Calu3 (cell line): ENCODE measurements at regions not wholly inside any gene's neighbourhood (a gene's known extent, or its start where the extent isn't known, plus 50 kb on each side); places are given as distances from the start of the nearest gene placed in this dataset.

Experiments used
- BruUV-seq: library from RNA; stranded (reverse); fragments of 400-500 nt; replicated peaks from 2 replicates; lab custom pipeline; 2021; lab: Mats Ljungman, UMichigan
- CTCF ChIA-PET: fragments of 300-600 bp; sonication (Branson Sonifier 250); formaldehyde crosslinking; loops from one replicate; lab custom pipeline; 2022; ENCODE audit warnings: antibody characterized with exemption; lab: Charles Lee
- DNase-seq: peaks from one replicate; pipeline ENCODE4 v3.0.0; 2022
- H3K27ac Mint-ChIP-seq: one replicate; pipeline ENCODE4 v1.8.0; 2022; ENCODE audit warnings: mixed read lengths; ENCODE audit not compliant: unreplicated experiment
- H3K27me3 Mint-ChIP-seq: one replicate; pipeline ENCODE4 v1.8.0; 2022; ENCODE audit warnings: mixed read lengths; ENCODE audit not compliant: unreplicated experiment
- H3K36me3 Mint-ChIP-seq: one replicate; pipeline ENCODE4 v1.8.0; 2022; ENCODE audit warnings: mild to moderate bottlenecking, moderate library complexity, mixed read lengths; ENCODE audit not compliant: insufficient read depth, unreplicated experiment
- H3K4me1 Mint-ChIP-seq: one replicate; pipeline ENCODE4 v1.8.0; 2022; ENCODE audit warnings: mild to moderate bottlenecking, low read depth, mixed read lengths; ENCODE audit not compliant: unreplicated experiment
- H3K4me3 Mint-ChIP-seq: one replicate; pipeline ENCODE4 v1.8.0; 2022; ENCODE audit warnings: mild to moderate bottlenecking, low read depth, moderate library complexity, mixed read lengths; ENCODE audit not compliant: unreplicated experiment
- H3K9me3 Mint-ChIP-seq: one replicate; pipeline ENCODE4 v1.8.0; 2022; ENCODE audit warnings: low read depth, mixed read lengths; ENCODE audit not compliant: unreplicated experiment
- intact Hi-C: fragments of 100-400 bp; cut with micrococcal nuclease; formaldehyde crosslinking; loops from one replicate; pipeline ENCODE4 v1.10.0; 2022; ENCODE audit not compliant: unreplicated experiment
- TF ChIP-seq, protein P1 (sequence below): fragments of 200-600 bp; IDR thresholded peaks from one replicate; pipeline ENCODE4 v1.8.0; 2022; ENCODE audit warnings: antibody characterized with exemption; ENCODE audit not compliant: unreplicated experiment

DNA sequence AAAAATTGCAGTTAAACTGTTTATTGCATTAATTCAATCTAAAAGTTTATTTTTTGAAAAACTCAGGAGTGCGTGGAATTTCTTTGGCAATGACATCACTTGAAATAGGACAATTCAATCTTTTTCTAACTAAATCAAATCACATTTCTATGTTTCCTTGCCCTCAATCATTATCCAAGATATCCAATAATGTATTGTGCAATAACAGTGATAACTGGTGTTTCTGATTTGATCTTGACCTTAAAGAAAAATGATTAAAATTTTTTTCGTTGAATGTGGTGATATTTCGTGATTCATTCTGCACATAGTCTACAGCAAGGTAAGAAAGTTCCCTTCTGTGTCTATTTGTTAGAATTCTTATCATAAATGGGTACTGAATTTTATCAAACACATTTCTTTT, 163.2 kb downstream of the SPCS3 start:
- H3K9me3 Mint-ChIP-seq: no peaks in the 10 kb centered on the region
- H3K36me3 Mint-ChIP-seq: no peaks in the 10 kb centered on the region
- H3K27me3 Mint-ChIP-seq: no peaks in the 10 kb centered on the region
- H3K4me3 Mint-ChIP-seq: no peak overlapping the region
- H3K27ac Mint-ChIP-seq: no peak overlapping the region
- no peaks in the 10 kb centered on the region for H3K4me1 Mint-ChIP-seq
- intact Hi-C loops: no loop called here
- DNase-seq: no peak
- CTCF ChIA-PET: no interaction called here
- TF ChIP-seq, protein P1, sequence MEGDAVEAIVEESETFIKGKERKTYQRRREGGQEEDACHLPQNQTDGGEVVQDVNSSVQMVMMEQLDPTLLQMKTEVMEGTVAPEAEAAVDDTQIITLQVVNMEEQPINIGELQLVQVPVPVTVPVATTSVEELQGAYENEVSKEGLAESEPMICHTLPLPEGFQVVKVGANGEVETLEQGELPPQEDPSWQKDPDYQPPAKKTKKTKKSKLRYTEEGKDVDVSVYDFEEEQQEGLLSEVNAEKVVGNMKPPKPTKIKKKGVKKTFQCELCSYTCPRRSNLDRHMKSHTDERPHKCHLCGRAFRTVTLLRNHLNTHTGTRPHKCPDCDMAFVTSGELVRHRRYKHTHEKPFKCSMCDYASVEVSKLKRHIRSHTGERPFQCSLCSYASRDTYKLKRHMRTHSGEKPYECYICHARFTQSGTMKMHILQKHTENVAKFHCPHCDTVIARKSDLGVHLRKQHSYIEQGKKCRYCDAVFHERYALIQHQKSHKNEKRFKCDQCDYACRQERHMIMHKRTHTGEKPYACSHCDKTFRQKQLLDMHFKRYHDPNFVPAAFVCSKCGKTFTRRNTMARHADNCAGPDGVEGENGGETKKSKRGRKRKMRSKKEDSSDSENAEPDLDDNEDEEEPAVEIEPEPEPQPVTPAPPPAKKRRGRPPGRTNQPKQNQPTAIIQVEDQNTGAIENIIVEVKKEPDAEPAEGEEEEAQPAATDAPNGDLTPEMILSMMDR: no peak
- no TSS peak for BruUV-seq

DNA sequence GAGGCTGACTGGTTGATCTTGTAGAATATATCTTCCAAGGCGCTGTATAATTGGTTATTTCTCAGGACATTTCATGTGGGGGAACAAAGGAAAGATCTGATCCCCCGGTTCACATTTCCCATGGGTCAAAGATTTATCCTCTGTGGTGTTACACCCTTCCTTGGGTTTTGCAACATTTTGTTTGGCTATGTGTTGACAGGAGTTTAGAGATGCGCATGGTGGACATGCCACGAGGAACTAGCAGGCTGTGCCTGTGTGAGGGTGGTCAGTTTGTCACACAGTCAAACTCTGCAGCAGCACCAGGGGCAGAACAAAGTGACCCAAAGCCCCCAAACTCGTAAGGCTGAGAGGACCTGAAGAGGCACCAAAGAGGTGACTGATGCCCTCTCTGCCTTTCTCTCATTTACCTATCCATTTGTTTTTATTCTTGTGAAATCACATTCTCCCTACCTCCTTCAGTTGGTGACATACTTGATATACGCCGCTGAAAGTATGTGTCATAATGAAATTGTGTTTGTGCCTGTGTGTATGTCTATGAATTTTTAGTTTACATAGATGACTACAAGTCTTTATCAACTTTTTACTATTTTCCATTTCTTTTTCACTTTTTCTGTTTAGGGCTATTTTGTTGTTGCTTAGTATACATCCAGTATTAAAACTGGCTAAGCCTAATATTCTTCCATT, 164.7 kb downstream of the SPCS3 start:
- Mint-ChIP-seq H3K4me3 (no peak overlapping the region), H3K9me3 (no peaks in the 10 kb centered on the region), H3K4me1 (no peaks in the 10 kb centered on the region), H3K27ac (no peak overlapping the region), H3K36me3 (no peaks in the 10 kb centered on the region), H3K27me3 (no peaks in the 10 kb centered on the region)
- BruUV-seq: no TSS peak
- TF ChIP-seq, protein P1: no peak
- intact Hi-C loops: no loop called here
- DNase-seq: no peak
- CTCF ChIA-PET: no interaction called here

DNA sequence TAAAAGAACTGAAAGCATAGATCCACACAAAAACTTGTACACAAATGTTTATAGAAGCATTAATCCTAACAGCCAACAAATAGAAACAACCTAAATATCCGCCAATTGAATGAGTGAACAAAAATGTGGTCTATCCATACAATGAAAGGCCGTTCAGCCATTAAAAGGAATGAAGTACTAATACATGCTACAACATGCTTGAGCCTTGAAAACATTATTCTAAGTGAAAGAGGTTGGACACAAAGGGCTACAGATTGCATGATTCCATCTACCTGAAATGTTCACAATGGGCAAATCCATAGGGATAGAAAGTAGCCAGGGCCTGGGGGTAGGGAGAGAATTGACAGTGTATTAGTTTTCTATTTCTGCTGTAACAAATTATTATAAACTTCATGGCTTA, 169.2 kb downstream of the SPCS3 start:
- BruUV-seq: no TSS peak
- Mint-ChIP-seq H3K27ac (no peak overlapping the region), H3K4me1 (no peaks in the 10 kb centered on the region), H3K27me3 (no peaks in the 10 kb centered on the region), H3K9me3 (no peaks in the 10 kb centered on the region), H3K4me3 (no peak overlapping the region), H3K36me3 (no peaks in the 10 kb centered on the region)
- intact Hi-C loops: no loop called here
- CTCF ChIA-PET: no interaction called here
- DNase-seq: no peak
- TF ChIP-seq, protein P1: no peak

DNA sequence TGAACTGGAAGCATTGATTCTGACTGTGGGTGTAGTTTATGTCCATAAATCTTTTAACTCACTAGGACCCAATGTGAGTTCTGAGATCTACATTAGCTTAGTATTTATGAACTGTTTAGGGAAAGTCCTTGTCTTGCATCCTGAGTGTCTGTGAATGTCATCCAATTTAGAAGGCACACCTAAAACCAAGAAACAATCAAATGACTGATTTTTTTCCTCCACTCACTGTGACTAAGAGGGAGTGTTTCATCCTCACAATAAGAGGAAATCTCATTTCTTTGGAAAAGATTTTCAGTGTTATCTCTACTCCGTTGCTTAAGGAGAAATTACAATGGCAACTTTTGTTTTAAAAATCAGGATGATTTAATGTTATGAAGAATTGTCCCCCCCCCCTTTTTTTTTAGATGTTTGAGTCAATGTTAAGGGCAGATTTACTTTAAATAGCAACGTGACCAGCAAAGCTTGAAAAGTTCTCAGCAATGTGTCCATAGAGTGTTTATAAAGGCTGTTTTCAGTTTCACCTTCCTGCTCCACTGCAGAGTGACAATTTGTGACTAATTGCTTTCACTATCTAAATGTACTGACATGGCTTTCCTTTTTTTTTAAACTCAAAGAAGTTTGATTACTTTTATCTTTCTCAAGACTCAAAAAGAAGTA, 173.0 kb downstream of the SPCS3 start:
- Mint-ChIP-seq H3K27me3 (no peaks in the 10 kb centered on the region), H3K4me3 (no peak overlapping the region), H3K36me3 (no peaks in the 10 kb centered on the region), H3K9me3 (no peaks in the 10 kb centered on the region), H3K4me1 (no peaks in the 10 kb centered on the region), H3K27ac (no peak overlapping the region)
- CTCF ChIA-PET: interaction anchor here (0.7 kb wide), 1 partner anchor 53 kb away, joined by 3 read pairs; no protein-coding TSS in a partner anchor
- no peak for DNase-seq
- TF ChIP-seq, protein P1: no peak
- intact Hi-C loops: loop anchor here (5.0 kb wide), 1 partner anchor 50 kb away; no protein-coding TSS in a partner anchor
- no TSS peak for BruUV-seq
